ENCODE measurements at regions not wholly inside any gene's neighbourhood (a gene's known extent, or its start where the extent isn't known, plus 50 kb on each side); places are given as distances from the start of the nearest gene placed in this dataset.
"Not testable (repeated sequence)": the region's sequence is repeated elsewhere in the genome, so short reads cannot be mapped to it uniquely, and the experiment has no call there.

GRCh38 chr4:12144051-12144450 is 715.4 kb upstream of the HS3ST1 start:
- no peak for DNase-seq

GRCh38 chr4:12140864-12141263 is 712.2 kb upstream of the HS3ST1 start:
- DNase-seq: no peak

- DNase-seq: no peak
Measured at GRCh38 chr4:12139296-12139695, 710.6 kb upstream of the HS3ST1 start.

DNA sequence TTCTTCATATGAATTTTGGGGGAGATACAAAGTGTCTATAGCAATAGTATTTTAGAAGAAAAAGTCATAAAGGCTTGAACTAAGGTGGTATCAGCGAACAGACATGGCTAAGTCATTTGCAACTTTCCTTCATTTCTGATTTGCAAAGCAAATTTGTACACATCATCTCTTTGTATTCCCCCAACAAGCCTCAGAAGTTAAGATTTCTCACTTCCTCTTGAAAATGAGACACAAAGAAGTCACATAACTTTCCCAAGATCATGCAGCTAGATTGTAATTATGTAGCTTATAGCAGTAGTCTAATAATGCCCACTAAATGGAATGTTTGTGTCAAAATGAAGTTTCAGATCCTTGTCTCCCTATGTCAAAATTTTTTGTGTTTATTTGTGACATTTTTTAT is 709.8 kb upstream of the HS3ST1 start:
- no peak for DNase-seq

DNA sequence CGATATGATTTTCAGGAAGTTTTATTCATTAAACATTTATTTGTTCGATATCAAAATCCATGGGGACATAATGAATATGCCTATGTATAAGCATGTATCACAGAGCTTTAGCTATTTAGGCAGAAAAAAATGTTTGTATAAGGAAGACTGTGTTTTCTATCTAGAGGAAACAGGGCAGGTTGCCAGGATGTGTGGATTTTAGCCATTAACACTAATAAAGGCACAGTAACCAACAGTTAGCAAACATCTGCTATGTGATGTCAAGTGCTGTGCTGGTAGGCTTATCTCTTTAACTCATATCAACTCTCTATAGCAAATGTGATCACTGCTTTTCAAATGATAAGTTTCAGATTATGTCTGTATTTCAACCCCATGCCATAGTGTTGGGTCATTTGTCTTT is 708.9 kb upstream of the HS3ST1 start:
- no peak for DNase-seq

- no peak for DNase-seq
Measured at GRCh38 chr4:12126474-12126873, 697.8 kb upstream of the HS3ST1 start.

- DNase-seq: no peak
Measured at GRCh38 chr4:12124138-12124537, 695.4 kb upstream of the HS3ST1 start.

DNA sequence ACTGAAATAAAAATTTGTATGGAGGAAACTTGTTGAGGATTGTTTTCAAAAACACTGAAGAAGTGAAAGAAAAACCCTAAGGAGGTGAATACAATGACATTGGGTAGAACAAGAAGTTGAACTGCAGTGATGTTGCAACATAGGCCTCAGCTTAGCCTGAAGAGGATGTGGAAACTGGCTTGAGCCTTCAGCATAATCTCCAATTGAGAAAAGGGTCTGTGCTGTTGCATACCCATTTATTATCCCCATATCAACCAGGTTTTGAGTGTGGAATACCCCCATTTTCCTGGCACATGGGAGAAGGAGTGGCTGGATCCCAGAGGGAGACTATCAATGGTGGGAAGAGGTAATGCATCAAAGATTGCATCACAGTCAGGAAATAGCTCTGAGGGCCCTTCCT is 695.0 kb upstream of the HS3ST1 start:
- DNase-seq: no peak

GRCh38 chr4:12122316-12122715 is 693.6 kb upstream of the HS3ST1 start:
- DNase-seq: no peak

GRCh38 chr4:12120968-12121367 is 692.3 kb upstream of the HS3ST1 start:
- DNase-seq: no peak

DNA sequence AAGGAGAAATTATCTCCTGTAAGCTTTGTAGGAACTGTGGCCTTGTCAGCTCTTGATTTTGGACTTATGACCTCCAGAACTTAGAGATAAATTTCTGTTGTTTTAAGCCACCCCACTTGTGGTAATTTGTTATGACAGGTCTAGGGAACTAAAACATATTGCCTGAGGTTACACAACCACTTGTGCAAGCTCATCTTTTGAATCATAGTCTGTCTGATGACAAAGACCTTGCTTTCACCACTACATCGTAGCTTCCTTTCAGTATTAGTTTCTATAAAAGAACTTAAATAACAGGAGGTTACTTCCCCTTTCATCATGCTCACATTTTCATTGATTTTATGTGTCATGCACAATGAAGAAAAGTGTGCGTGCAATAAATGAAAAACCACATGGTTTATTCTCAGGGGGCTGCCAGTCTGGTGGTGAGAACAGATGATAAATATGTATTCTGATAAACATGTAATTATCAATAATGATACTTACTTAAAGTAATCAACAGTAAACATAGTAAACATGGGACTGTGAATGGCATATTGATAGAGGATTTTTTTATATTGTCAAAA is 690.0 kb upstream of the HS3ST1 start:
- DNase-seq: no peak

DNA sequence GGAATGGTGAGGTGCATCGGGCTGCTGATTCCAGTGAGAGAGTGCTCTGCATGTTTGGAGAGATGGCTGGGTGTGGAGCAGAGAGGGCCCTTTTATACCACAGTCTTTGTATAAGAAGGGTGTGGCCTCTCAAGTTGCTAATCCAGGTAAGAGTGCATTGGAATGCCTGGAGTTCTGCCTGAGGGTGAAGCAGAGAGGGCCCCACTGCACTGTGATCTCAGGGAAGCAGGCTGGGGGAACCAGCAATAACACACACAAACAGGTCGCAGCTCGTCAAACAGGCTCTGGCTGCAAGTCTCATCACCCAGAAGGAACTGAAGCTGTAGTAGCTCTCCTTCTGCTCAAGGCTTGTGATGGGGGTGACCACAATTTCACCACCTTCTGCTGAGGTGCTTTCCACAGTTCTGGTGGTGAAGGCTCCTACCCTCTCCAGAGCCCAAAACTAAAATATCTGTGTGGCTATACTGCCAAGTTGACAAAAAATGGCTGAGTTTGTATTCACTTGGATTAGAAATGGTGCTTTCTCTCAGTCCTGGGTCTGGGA is 687.4 kb upstream of the HS3ST1 start:
- no peak for DNase-seq

DNA sequence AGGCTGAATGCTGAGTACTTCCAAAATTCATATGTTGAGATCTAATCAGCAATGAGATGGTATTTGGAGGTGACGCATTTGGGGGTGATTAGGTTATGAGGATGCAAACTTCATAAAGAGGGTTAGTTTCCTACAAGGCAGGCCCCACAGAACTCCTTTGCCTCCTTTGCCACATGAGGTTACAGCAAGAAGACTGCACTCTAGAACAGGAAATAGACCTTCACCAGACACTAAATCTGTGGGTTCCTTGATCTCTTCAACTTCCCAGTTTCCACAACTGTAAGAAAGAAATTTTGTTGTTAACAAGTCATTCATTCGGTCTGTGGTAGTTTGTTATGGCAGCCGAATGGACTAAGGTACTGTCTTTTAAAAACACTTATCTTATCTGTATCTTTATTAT is 681.9 kb upstream of the HS3ST1 start:
- no peak for DNase-seq

GRCh38 chr4:12109056-12109455 is 680.4 kb upstream of the HS3ST1 start:
- not testable (repeated sequence) for DNase-seq

DNA sequence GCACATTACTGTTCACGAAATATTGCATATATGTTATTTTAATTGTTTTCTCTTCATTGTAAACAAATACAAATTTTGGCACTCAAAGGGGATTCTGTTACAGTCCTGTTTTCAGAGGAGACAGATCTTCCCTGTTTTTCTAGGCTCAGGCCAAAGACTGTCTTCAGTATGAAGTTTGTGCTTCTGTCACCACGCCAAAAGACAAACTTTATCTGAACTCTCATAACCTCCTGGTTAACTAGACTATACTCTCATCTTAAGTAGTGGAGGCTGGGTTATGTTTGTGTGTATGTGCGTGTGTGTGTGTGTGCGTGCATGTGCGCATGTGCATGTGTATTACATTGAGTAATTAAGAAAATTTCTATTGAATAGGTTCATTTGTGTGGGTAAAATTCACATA is 676.8 kb upstream of the HS3ST1 start:
- DNase-seq: no peak

DNA sequence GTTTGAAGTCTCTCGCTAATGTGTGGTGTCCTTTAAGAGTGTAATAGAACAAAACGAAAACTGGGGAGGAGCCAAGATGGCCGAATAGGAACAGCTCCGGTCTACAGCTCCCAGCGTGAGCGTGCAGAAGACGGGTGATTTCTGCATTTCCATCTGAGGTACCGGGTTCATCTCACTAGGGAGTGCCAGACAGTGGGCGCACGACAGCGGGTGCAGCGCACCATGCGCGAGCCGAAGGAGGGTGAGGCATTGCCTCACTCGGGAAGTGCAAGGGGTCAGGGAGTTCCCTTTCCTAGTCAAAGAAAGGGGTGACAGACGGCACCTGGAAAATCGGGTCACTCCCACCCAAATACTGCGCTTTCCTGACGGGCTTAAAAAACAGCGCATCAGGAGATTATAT is 661.2 kb upstream of the HS3ST1 start:
- not testable (repeated sequence) for DNase-seq

GRCh38 chr4:12084690-12085089 is 656.0 kb upstream of the HS3ST1 start:
- DNase-seq: no peak

DNA sequence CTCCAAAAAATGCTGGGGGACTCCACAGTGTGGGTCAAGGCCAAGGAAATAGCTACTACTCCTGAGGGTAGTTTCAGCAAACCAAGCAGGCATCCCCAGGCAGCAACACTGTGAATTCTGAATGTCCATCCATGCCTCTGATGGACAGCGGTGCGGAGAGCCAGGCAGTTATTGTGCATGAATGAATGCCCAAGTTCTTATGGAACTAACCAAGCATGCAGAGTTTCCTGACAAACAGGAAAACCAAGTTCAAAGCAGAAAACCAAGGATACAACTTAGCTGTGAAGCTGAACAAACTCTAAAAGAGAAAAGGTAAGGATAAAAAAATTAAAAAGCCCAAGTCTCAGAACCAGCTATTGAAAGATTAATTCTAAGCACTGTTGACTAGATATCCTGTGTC is 642.6 kb upstream of the HS3ST1 start:
- DNase-seq: no peak

- DNase-seq: no peak
Measured at GRCh38 chr4:12053966-12054365, 625.3 kb upstream of the HS3ST1 start.

DNA sequence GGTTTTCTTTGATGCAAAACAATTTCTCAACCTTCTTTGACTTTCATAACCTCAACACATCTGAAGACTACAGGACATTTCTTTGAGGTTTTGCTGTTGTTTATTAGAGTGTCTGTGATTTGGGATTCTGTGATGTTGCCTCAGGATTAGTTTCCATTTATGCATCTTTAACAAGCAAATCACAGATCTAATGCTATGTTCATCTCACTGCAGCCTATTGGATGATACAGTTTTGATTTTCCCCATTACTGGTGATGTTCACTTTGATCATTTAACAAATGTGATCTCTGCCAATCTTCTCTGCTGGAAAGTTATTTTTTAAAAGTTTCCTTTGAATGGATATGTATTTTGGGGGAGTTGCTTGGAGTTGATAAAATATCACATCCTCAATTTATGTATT is 624.9 kb upstream of the HS3ST1 start:
- no peak for DNase-seq

- no peak for DNase-seq
Measured at GRCh38 chr4:12050357-12050756, 621.7 kb upstream of the HS3ST1 start.

DNA sequence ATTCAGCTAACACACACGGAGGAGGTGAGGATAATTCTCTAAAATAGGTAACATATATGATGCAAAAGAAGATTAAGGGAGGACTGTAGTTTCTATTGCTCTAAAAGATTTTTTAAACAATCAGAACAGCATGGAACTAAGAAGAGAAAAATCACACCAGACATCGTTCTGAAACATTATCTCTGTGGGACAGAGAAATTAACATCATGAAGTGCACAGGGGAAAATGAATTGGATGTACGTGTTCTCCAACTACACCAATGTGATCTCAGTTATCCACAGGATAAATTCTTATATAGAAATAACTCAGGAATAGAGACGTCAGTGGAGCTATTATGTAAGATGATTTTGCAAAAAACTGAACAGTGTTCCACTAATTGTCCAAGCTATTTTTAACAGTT is 614.1 kb upstream of the HS3ST1 start:
- DNase-seq: no peak

- no peak for DNase-seq
Measured at GRCh38 chr4:12041828-12042227, 613.1 kb upstream of the HS3ST1 start.

GRCh38 chr4:12036450-12036849 is 607.8 kb upstream of the HS3ST1 start:
- no peak for DNase-seq

DNA sequence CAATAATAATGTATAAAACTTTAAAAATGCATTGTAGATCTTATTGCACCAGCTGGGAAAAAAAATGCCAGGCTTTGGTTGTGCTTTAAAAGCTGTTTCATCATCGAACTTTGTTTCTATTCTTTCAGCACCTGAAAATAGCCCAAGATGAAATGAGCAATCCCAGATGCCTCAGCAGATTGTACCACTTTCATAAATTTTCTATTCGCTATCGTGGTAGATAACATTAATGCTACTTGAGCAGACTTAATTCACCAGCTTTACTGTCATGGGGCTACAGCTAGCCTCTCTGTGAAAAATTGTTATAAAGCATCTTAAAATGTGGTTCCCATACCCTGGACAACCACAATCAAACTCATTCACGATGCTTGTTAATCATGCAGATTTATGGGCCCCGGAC is 599.6 kb upstream of the HS3ST1 start:
- DNase-seq: no peak

- no peak for DNase-seq
Measured at GRCh38 chr4:12022409-12022808, 593.7 kb upstream of the HS3ST1 start.
